Pancreas (tissue), 10 donors: ENCODE measurements at regions not wholly inside any gene's neighbourhood (a gene's known extent, or its start where the extent isn't known, plus 50 kb on each side); places are given as distances from the start of the nearest gene placed in this dataset.

Experiments used
- ATAC-seq, 4 donors: fragments of 200-7000 bp; cut with Tn5 transposase; one replicate each; pipeline versions ENCODE4 v1.8.0 to v1.9.1; 2020; ENCODE audit warnings: mild to moderate bottlenecking in 4 of 4, moderate library complexity in 4 of 4
- DNase-seq, 6 donors: peaks; one replicate each; pipeline ENCODE4 v3.0.0-alpha.2; 2020
- FAIRE-seq: peaks from 2 replicates; lab custom pipeline; 2012; peaks lifted over from hg19 to GRCh38; lab: Jason Lieb, UNC
- H3K27ac ChIP-seq, 4 donors: fragments of 200-600 bp; sonication (generic); 1 replicate in 3 of 4; 2 replicates in 1 of 4; pipeline versions ENCODE4 v1.5.0 to v1.8.0; 2020
- H3K27me3 ChIP-seq, 4 donors: fragments of 200-600 bp; one replicate each; pipeline ENCODE4 v1.8.0; 2021
- H3K36me3 ChIP-seq, 3 donors: fragments of 200-600 bp; sonication (generic) in 1 of 3; one replicate each; pipeline versions ENCODE4 v1.5.0 to v1.8.0; 2020 to 2021
- H3K4me1 ChIP-seq, 3 donors: fragments of 200-600 bp; one replicate each; pipeline ENCODE4 v1.8.0; 2021
- H3K4me3 ChIP-seq, 4 donors: fragments of 200-600 bp; sonication (generic) in 2 of 4; one replicate each; pipeline versions ENCODE4 v1.5.0 to v1.8.0; 2020 to 2021
- H3K9me3 ChIP-seq, 4 donors: fragments of 200-600 bp; one replicate each; pipeline ENCODE4 v1.8.0; 2021
- WGBS, 2 donors: extraction: QIAGEN DNeasy Blood & Tissue Kit; methylation state at CpG; one replicate each; pipeline ENCODE4 v1.1.7; 2013; 5-methylcytosine and 5-hydroxymethylcytosine counted together
- intact Hi-C, 3 donors: fragments of 100-400 bp; cut with DNase I; formaldehyde crosslinking; loops; one replicate each; pipeline versions ENCODE4 v1.11.1 to v1.14.2; 2022
- TF ChIP-seq, protein P1 (sequence below), 4 donors: fragments of 200-600 bp; sonication (generic) in 3 of 4; IDR thresholded peaks; one replicate each; pipeline versions ENCODE4 v1.5.0 to v1.8.0; 2021; ENCODE audit warnings: antibody characterized with exemption in 4 of 4
- donor health status: healthy with polysubstance abuse.
- donor health status: DM: no; HTN: no; CAD: no; lungs with moderate emphysema.
- donor health status: DM: no; HTN: no; CAD: no.
- donor health status: control.
- donor health status: control.
- donor health status: Bipolar disorder and iron deficiency.
- donor health status: DM: yes; HTN: yes; CAD: no.
- donor health status: DM: no; HTN: no; CAD: no.
- donor health status: DM: no; HTN: no; CAD: no.
- donor health status: DM: yes; HTN: yes; CAD: no.

DNA sequence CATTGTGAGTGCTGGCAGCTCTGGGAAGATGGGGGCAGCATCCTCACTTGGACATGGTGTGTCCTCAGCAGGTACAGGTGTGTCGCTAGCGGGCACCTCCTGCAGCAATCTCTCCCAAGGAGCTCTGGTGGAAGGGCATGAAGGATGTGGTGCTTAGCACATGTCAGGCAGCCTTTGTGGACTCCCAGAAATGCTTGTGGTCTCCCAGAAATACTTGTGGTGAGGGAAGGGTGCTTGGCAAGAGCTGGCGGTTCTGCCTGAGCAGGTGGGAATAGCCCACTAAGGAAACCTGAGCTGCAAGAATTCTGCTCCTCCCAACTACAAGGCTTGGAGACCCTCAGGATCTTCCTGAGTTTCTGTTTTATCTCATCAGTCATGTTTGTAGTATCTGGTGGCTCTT lies 371.6 kb downstream of the PRDM2 start:
- ATAC-seq (no peak), FAIRE-seq (no peak), DNase-seq (no peak)
- Histone ChIP-seq H3K9me3 (no peaks in the 10 kb centered on the region), H3K4me3 (no peak overlapping the region), H3K36me3 (no peaks in the 10 kb centered on the region), H3K4me1 (no peaks in the 10 kb centered on the region), H3K27me3 (no peaks in the 10 kb centered on the region), H3K27ac (no peak overlapping the region)
- WGBS, 2 donors, result 83 to 88% methylated on average over 3 of the region's 3 CpGs
- TF ChIP-seq, protein P1, sequence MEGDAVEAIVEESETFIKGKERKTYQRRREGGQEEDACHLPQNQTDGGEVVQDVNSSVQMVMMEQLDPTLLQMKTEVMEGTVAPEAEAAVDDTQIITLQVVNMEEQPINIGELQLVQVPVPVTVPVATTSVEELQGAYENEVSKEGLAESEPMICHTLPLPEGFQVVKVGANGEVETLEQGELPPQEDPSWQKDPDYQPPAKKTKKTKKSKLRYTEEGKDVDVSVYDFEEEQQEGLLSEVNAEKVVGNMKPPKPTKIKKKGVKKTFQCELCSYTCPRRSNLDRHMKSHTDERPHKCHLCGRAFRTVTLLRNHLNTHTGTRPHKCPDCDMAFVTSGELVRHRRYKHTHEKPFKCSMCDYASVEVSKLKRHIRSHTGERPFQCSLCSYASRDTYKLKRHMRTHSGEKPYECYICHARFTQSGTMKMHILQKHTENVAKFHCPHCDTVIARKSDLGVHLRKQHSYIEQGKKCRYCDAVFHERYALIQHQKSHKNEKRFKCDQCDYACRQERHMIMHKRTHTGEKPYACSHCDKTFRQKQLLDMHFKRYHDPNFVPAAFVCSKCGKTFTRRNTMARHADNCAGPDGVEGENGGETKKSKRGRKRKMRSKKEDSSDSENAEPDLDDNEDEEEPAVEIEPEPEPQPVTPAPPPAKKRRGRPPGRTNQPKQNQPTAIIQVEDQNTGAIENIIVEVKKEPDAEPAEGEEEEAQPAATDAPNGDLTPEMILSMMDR (IDR thresholded peaks at IDR 0.05), result no peak
- intact Hi-C loops, result no loop called here

DNA sequence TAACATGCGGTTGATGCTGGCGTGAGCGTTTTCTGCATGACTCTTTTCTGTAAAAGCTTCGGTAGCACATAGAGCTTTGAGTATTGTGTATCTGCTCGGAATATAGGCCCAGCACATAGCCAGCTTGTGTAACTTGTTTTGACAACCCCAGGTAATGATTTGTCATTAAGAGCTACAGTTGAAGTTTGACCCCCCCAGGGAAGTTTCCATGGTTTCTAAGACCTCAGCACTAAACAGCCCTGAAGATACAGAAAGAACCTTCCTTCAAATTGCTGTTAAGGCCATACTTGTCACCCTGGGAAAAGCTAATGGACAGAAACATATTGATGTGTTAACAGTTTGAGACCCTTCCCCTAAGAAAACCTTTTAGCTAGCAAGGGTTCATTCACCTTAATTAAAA lies 380.7 kb downstream of the PRDM2 start:
- Histone ChIP-seq H3K4me3 (no peak overlapping the region), H3K36me3 (no peaks in the 10 kb centered on the region), H3K4me1 (no peaks in the 10 kb centered on the region), H3K9me3 (no peaks in the 10 kb centered on the region), H3K27me3 (no peaks in the 10 kb centered on the region), H3K27ac (no peak overlapping the region)
- TF ChIP-seq, protein P1 (IDR thresholded peaks at IDR 0.05), result no peak
- FAIRE-seq (no peak), DNase-seq (no peak), ATAC-seq (no peak)
- intact Hi-C loops, result no loop called here
- 80 to 88% methylated on average over 5 of the region's 5 CpGs for WGBS, 2 donors

DNA sequence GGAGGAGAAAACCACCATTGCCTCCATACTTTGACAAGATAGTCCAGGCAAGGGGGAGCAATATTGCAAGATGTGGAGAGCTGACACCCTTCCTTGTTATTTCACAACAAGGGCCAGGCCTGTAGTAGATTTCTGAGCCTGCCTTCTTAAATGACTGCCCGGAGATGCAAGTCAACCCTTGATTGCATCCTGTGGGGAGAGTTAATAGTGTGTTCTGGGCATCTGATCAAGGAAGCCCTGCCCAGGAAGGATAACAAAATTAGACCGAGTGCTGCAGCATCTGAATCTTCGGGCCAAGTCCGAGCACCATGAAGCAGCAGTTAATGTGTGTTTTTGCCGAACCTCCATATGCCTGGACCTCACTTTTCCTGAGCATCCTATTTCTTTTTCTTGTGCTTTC lies 382.3 kb downstream of the PRDM2 start:
- DNase-seq (no peak), FAIRE-seq (no peak), ATAC-seq (no peak)
- no peaks in the 10 kb centered on the region for H3K4me1 ChIP-seq
- H3K27me3 ChIP-seq, result no peaks in the 10 kb centered on the region
- 64 to 69% methylated on average over 5 of the region's 5 CpGs for WGBS, 2 donors
- TF ChIP-seq, protein P1 (IDR thresholded peaks at IDR 0.05), result no peak
- H3K9me3 ChIP-seq, result no peaks in the 10 kb centered on the region
- H3K4me3 ChIP-seq, result no peak overlapping the region
- H3K36me3 ChIP-seq, result no peaks in the 10 kb centered on the region
- no peak overlapping the region for H3K27ac ChIP-seq
- intact Hi-C loops, result no loop called here

DNA sequence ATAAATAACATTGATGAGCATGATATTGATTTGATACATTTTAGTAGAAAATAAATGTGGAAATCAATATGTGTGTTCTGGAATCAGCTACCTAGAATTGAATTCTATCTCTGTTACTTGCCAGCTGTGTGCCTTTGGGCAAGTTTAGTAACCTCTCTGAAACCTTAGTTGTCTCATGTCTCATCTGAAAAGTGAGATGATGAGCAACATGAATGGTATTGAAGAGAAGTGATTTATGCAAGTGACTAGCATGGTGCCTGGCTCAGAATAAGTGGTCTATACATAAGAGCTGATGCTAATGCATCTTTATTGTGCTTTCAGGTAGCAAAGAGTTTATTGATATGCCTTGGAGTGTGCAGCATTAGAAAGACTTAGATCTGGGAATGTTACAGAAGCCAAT lies 383.3 kb downstream of the PRDM2 start:
- no peak overlapping the region for H3K4me3 ChIP-seq
- FAIRE-seq (no peak), ATAC-seq (no peak), DNase-seq (no peak)
- no peaks in the 10 kb centered on the region for H3K27me3 ChIP-seq
- TF ChIP-seq, protein P1 (IDR thresholded peaks at IDR 0.05), result no peak
- H3K36me3 ChIP-seq, result no peaks in the 10 kb centered on the region
- H3K9me3 ChIP-seq, result no peaks in the 10 kb centered on the region
- no peaks in the 10 kb centered on the region for H3K4me1 ChIP-seq
- intact Hi-C loops, result no loop called here
- no peak overlapping the region for H3K27ac ChIP-seq

DNA sequence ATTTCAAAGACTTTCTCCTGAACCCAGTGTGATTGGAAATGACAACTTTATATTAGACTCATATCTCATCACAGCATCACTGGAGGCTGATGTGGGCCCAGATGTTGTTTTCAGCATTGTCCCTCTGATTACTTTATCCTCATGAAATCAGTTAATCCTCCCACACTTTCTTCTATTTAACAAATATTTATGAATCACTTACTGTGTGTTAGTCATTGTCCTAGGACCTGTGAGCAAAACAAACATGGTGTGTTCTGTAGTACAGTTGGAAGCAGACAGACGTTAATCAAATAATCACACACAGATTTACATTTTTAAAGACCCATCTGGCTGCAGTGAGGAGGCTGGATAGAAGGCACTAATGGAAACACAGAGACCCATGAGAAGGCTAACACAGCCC lies 383.7 kb downstream of the PRDM2 start:
- Histone ChIP-seq H3K4me1 (no peaks in the 10 kb centered on the region), H3K36me3 (no peaks in the 10 kb centered on the region), H3K27ac (no peak overlapping the region), H3K4me3 (no peak overlapping the region), H3K27me3 (no peaks in the 10 kb centered on the region), H3K9me3 (no peaks in the 10 kb centered on the region)
- 32 to 46% methylated on average over 1 of the region's 1 CpG for WGBS, 2 donors
- ATAC-seq (no peak), FAIRE-seq (no peak), DNase-seq (no peak)
- TF ChIP-seq, protein P1 (IDR thresholded peaks at IDR 0.05), result no peak
- intact Hi-C loops, result no loop called here
